GM21619 (cell line): ENCODE measurements at regions not wholly inside any gene's neighbourhood (a gene's known extent, or its start where the extent isn't known, plus 50 kb on each side); places are given as distances from the start of the nearest gene placed in this dataset.
A peak's percentile ranks its signal among the peaks of the same experiment; 100 is the strongest.
"Not testable (repeated sequence)": the region's sequence is repeated elsewhere in the genome, so short reads cannot be mapped to it uniquely, and the experiment has no call there.

Experiments
- ATAC-seq: cut with Tn5 transposase; IDR thresholded peaks from one replicate; pipeline ENCODE4 v1.9.1; 2021; ENCODE audit not compliant: unreplicated experiment

GRCh38 chr10:58068809-58069208 lies 198.9 kb downstream of the IPMK start:
- no peak for ATAC-seq

DNA sequence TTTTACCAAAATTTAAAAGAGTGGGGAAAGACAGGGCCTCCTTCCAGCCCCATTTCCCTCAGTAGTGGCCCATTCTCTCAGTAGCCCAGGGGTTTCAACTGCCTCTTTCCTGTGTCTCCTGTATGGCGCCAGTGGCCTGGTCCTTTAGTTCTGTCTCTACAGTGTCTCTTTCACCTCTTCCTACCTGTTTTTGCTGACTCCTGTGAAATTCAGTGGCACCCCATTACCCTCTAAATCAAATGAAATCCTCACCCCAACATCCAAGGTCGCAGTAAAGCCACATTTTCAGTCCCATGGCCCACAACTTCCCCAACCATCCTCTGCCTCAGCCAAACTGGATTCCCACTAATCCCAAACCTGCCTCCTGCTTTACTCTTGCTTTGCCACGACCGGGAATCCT lies 200.7 kb downstream of the IPMK start:
- ATAC-seq: no peak

GRCh38 chr10:58066126-58066525 lies 201.6 kb downstream of the IPMK start:
- ATAC-seq: no peak

DNA sequence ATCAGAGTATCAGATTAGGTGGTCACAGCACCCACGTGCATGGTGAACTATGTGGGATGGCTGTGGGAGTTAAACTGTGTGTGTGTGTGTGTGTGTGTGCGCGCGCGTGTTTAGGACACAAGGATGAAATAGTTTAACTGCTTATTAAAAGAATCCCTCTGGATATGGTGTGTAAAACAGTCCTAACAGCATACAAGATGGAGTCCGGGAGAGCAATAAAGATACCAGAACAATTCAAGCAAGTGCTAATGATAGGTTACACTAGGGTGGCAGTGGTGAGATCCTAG lies 202.2 kb downstream of the IPMK start:
- ATAC-seq: no peak

GRCh38 chr10:58064714-58065528 lies 202.8 kb downstream of the IPMK start:
- no peak for ATAC-seq

- no peak for ATAC-seq
Observed at GRCh38 chr10:58063861-58064480, 203.7 kb downstream of the IPMK start.

- not testable (repeated sequence) for ATAC-seq
Observed at GRCh38 chr10:58058683-58059082, 209.0 kb downstream of the IPMK start.

DNA sequence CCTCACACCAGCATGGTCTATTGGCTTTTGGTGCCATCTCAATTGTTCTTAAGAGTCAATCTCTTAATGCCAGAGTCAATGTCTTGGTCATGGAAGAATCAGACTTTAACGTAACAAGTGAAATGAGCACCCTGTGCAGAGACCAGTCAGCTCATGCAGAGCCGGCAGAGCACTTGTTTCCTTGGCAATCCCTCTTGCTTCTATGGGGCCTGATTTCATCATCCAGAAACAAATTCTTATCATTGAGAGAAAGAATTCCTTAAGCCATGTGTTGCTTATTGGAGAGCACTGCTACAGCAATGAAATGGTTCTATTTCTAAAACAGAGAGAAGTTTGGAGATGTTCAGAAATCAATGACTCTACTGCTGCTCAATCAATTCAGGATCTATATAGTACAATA lies 212.8 kb downstream of the IPMK start:
- ATAC-seq: no peak

DNA sequence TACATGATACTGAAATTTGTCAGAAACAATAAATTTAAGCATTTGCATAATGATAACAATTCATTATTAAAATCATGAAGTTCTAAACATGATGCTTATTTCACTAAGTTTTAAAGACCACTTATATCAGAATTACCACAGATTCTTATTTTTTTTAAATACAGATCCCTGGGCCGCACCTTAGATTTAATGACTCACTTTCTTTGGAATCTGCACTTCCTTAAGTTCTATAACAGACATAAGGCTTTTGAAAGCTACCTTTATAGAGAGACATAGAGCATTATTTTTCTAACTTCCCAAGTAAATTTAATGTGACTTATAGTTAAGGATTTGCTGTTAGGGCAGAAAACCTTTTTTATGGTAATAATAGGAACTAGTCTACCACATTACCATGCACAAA lies 214.9 kb downstream of the IPMK start:
- no peak for ATAC-seq

DNA sequence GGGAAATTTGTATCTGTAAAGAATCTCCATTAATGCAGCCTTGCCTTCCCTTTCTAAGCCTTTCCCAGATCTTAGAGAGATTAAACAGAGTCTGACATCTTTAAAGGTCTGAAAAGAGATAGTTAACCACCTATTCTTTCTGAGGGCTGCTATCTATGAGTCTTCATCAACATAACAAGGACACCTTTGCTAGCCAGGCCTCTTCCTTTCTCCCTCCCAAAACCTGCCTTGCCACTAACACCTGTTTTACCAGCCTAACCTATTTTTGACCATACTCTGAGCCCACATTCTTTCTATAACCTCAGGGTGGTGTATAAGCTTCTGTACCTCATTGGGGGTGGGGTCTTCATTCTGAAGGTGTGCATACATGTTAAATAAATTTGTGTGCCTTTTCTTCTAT lies 217.1 kb downstream of the IPMK start:
- no peak for ATAC-seq

- no peak for ATAC-seq
Observed at GRCh38 chr10:58048936-58049335, 218.8 kb downstream of the IPMK start.

DNA sequence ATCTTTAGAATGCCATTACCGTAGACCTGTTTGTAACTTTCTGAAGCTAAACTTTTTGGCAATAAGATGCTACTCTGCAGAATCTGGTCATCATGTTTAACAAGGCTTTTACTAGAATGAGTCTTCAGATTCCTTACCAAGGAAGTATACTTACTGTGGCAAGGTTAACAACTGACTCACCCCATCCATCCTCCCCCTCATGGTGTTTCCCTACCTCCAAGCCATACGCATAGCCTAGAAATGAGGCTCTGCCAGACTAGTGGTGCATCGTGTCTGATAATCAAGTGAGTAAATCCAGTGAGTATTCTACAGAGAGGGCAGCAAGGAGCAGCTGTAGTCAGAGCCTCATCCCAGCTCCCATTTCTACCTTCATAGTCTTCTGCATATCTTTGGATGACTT lies 223.6 kb downstream of the IPMK start:
- no peak for ATAC-seq

DNA sequence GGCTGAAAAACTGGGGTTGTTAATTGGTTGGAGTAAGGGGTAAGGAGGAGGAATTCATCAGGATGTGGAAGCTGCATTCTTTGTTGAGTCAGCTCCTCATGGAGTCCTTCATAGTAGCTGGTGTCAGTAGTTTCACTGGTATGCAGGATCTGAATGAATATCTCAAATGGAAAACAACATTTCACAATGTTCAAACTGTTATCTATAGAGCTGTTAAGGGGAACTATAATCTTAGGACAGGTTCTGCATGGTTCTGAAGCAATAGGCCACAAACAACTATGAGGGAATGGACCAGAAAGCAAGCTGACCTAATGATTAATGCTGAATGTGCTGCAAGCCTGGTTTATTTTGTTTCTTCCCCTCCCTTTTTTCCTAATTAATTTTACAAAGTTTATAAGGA lies 225.8 kb downstream of the IPMK start:
- no peak for ATAC-seq

DNA sequence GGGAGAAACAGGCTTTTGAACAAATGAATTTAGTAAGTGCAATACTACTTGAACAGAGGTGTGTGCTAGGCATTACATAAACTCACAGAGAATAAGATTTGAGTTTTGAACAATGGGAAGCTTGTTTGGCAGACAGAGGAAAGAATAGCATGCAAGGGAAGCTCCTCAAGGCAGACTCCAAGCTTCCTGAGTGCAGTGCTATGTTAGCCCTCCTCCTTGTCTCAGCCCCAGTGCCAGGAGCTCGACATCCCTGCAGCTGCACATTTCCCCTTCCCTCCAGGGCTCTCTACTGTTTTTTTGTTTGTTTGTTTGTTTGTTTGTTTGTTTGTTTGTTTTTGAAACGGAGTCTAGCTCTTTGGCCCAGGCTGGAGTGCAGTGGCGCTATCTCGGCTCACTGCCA lies 237.5 kb downstream of the IPMK start:
- no peak for ATAC-seq

DNA sequence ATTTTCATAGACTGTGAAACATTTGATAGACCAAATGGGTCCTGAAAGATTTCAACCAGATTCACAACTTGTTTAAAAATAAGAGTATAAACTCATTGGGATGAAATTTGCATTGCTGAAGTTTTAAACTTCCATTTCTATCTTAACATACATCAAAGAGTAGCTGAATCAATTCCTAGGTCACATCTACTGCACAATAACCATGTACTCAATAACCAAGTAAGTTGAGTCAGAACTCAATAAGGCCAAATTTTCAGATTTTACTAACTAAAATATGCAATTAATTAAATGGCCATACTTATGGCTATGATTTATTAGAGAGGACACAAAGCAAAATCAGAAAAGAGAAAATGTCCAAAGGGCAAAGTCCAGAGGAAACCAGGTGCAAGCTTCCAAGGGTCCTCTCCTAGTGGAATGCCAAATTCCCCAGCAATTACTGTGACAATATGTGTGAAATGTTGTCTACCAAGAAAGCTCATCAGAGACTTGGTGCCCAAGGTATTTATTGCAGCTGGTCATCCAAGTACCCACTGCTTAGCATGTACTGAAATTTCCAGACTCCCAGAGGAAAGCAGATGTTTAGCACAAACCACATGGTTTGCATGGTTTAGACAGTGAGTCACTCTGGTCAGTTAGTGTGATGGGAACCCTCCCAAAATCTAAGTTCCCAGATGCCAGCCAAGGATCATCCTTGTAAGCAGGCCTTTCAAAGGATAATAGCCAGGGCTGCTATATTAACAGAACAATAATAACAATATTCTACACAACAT lies 238.9 kb downstream of the IPMK start:
- ATAC-seq: no peak

DNA sequence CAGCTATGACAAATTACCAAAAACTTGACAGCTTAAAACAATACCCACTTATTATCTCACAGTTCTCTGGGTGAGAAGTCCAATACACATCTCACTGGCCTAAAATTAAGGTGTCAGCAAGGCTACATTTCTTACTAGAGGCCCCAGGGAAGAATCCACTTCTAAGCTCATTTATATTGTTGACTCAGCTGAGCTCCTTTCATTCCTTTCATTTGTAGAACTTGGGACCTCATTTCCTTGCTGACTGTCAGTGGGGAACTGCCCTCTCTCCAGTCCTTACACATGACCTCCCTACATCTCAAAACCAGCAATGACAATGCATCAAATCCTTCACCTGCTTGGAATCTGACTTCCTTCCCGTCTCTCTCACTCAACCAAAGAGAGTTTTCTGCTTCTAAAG lies 240.3 kb downstream of the IPMK start:
- ATAC-seq: no peak

- no peak for ATAC-seq
Observed at GRCh38 chr10:58026036-58026435, 241.7 kb downstream of the IPMK start.

DNA sequence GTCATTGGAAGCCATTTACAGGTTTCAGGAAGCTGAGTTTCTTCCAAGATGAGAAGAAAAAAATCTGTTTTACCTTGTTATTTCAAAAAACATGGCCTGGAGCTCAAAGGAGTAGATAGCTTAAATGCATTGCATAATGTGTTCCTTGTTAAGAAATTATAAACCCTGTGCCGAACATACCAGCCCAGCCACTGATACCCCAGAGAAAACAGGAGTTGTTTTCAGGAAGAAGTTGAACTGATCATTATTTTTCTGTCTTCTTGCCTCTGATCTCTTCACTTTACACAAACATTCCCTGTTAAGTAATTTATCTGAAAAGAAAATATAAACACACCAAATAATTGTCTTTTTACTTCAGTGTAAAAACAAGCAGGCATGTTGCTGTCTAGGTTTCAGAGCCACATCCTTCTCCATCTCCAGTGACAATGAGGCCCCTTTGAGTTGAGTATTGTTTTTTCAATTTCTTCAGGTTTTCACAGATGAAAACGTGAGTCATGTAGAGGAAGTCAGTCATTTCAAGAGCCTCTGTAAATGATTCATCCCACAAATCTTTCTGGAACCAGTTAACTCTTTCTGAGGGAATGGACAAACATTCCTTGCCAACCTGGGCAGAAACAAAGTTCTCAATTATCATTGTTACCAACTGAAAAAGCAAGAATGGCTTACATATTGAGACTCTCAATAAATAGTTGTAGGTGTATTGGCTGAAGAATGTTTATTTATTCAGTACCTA lies 244.2 kb downstream of the IPMK start:
- peak; percentile 73 for ATAC-seq

GRCh38 chr10:58019863-58020537 lies 247.7 kb downstream of the IPMK start:
- peak; percentile 53 for ATAC-seq

DNA sequence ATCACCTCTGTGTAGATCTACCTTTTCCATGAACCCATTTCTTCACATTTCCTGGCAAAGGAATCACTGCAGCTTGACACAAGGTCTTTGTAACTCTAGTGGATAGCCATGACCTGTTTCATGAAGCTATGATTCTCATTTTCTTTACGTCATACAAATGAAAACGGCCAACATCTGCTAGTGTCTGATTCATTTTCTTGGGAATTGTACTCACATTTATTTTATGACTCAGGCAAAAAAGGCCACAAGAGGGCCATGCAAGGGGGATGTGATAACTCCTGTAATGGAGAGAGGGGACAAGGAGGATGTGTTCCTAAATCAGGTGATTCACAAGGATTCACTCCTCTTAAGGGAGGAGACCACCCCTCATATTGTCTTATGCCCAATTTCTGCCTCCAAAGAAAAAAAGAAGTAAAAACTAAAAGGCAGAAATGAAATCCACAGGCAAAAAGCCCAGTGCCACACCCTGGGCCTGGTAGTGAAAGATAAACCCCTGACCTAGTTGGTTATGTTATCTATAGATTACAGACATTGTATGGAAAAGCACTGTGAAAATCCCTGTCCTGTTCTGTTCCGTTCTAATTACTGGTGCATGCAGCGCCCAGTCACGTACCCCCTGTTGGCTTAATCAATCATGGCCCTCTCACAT lies 249.9 kb downstream of the IPMK start:
- ATAC-seq: no peak
